NOMO-1 treated with DMSO at 0.1 percent for 48 hours (cell line): ENCODE measurements at regions not wholly inside any gene's neighbourhood (a gene's known extent, or its start where the extent isn't known, plus 50 kb on each side); places are given as distances from the start of the nearest gene placed in this dataset.
"Not testable (repeated sequence)": the region's sequence is repeated elsewhere in the genome, so short reads cannot be mapped to it uniquely, and the experiment has no call there.

ENCODE experiments used
- DNase-seq: peaks from one replicate; lab custom pipeline; 2025; ENCODE audit not compliant: unreplicated experiment; lab: John Stamatoyannopoulos, UW

- DNase-seq: peak; percentile 29
These were observed 226.3 kb downstream of the RCHY1 start for GRCh38 chr4:75287738-75288517.

GRCh38 chr4:75285837-75286236, 228.4 kb downstream of the RCHY1 start:
- DNase-seq: no peak

- DNase-seq: no peak
These were observed 229.4 kb downstream of the RCHY1 start for GRCh38 chr4:75284831-75285230.

- not testable (repeated sequence) for DNase-seq
These were observed 233.7 kb downstream of the RCHY1 start for GRCh38 chr4:75280461-75280860.

- DNase-seq: no peak
These were observed 254.9 kb downstream of the RCHY1 start for GRCh38 chr4:75259306-75259705.

- DNase-seq: no peak
These were observed 258.9 kb downstream of the RCHY1 start for GRCh38 chr4:75255261-75255660.

- no peak for DNase-seq
These were observed 259.5 kb downstream of the RCHY1 start for GRCh38 chr4:75254745-75255144.

- DNase-seq: not testable (repeated sequence)
These were observed 261.1 kb downstream of the RCHY1 start for GRCh38 chr4:75253094-75253493.

GRCh38 chr4:75251547-75251946, 262.7 kb downstream of the RCHY1 start:
- no peak for DNase-seq

GRCh38 chr4:75249739-75250138, 264.5 kb downstream of the RCHY1 start:
- DNase-seq: no peak

GRCh38 chr4:75248770-75249407, 265.3 kb downstream of the RCHY1 start:
- no peak for DNase-seq

GRCh38 chr4:75244325-75244724, 269.9 kb downstream of the RCHY1 start:
- no peak for DNase-seq

GRCh38 chr4:75243570-75243969, 270.6 kb downstream of the RCHY1 start:
- no peak for DNase-seq

- peak; percentile 6 for DNase-seq
These were observed 278.7 kb downstream of the RCHY1 start for GRCh38 chr4:75235359-75235951.

- DNase-seq: no peak
These were observed 281.7 kb downstream of the RCHY1 start for GRCh38 chr4:75232546-75232945.

GRCh38 chr4:75229806-75230570, 284.2 kb downstream of the RCHY1 start:
- no peak for DNase-seq

GRCh38 chr4:75213480-75213879, 280.6 kb downstream of the PARM1 start:
- no peak for DNase-seq

GRCh38 chr4:75211422-75211821, 278.5 kb downstream of the PARM1 start:
- no peak for DNase-seq

- no peak for DNase-seq
These were observed 275.0 kb downstream of the PARM1 start for GRCh38 chr4:75207902-75208301.

- DNase-seq: no peak
These were observed 262.2 kb downstream of the PARM1 start for GRCh38 chr4:75195111-75195510.

GRCh38 chr4:75194180-75194579, 261.3 kb downstream of the PARM1 start:
- DNase-seq: no peak
